HL-60/S4 treated with phorbol 12-myristate 13-acetate at 8.2 ng/mL for 4 days and 3 days (cell line): ENCODE measurements at regions not wholly inside any gene's neighbourhood (a gene's known extent, or its start where the extent isn't known, plus 50 kb on each side); places are given as distances from the start of the nearest gene placed in this dataset.
"Not testable (repeated sequence)": the region's sequence is repeated elsewhere in the genome, so short reads cannot be mapped to it uniquely, and the experiment has no call there.

Experiments used
- in situ Hi-C: fragments of 300-500 bp; cut with MboI; formaldehyde crosslinking; loops from 2 replicates; pipeline ENCODE4 v1.15.0; 2022; ENCODE audit warnings: low sequenced_read_pairs

- in situ Hi-C loops = not testable (repeated sequence)
Measured at GRCh38 chr12:46474385-46474784, 101.8 kb upstream of the SLC38A2 start.

- in situ Hi-C loops = no loop called here
Measured at GRCh38 chr12:46473634-46474329, 101.2 kb upstream of the SLC38A2 start.

- in situ Hi-C loops = no loop called here
Measured at GRCh38 chr12:46472893-46473633, 100.5 kb upstream of the SLC38A2 start.

GRCh38 chr12:46472144-46472705 is 99.7 kb upstream of the SLC38A2 start:
- in situ Hi-C loops = no loop called here

- in situ Hi-C loops = no loop called here
Measured at GRCh38 chr12:46471404-46471803, 98.8 kb upstream of the SLC38A2 start.

GRCh38 chr12:46470975-46471374 is 98.4 kb upstream of the SLC38A2 start:
- in situ Hi-C loops = no loop called here

- in situ Hi-C loops = no loop called here
Measured at GRCh38 chr12:46470036-46470627, 97.6 kb upstream of the SLC38A2 start.

- in situ Hi-C loops = no loop called here
Measured at GRCh38 chr12:46468813-46469212, 96.2 kb upstream of the SLC38A2 start.

GRCh38 chr12:46468160-46468559 is 95.6 kb upstream of the SLC38A2 start:
- in situ Hi-C loops = no loop called here

- in situ Hi-C loops = no loop called here
Measured at GRCh38 chr12:46465307-46465706, 92.7 kb upstream of the SLC38A2 start.

- in situ Hi-C loops = no loop called here
Measured at GRCh38 chr12:46464863-46465262, 92.3 kb upstream of the SLC38A2 start.

GRCh38 chr12:46462641-46463355 is 90.2 kb upstream of the SLC38A2 start:
- in situ Hi-C loops = no loop called here

- in situ Hi-C loops = no loop called here
Measured at GRCh38 chr12:46461907-46462640, 89.5 kb upstream of the SLC38A2 start.

- in situ Hi-C loops = no loop called here
Measured at GRCh38 chr12:46461459-46461858, 88.9 kb upstream of the SLC38A2 start.

- in situ Hi-C loops = no loop called here
Measured at GRCh38 chr12:46460682-46461210, 88.2 kb upstream of the SLC38A2 start.

GRCh38 chr12:46459861-46460545 is 87.4 kb upstream of the SLC38A2 start:
- in situ Hi-C loops = no loop called here

- in situ Hi-C loops = no loop called here
Measured at GRCh38 chr12:46459111-46459510, 86.5 kb upstream of the SLC38A2 start.

- in situ Hi-C loops = no loop called here
Measured at GRCh38 chr12:46458500-46459102, 86.0 kb upstream of the SLC38A2 start.

GRCh38 chr12:46457958-46458357 is 85.4 kb upstream of the SLC38A2 start:
- in situ Hi-C loops = no loop called here
